ENCODE measurements at regions not wholly inside any gene's neighbourhood (a gene's known extent, or its start where the extent isn't known, plus 50 kb on each side); places are given as distances from the start of the nearest gene placed in this dataset.
"Not testable (repeated sequence)": the region's sequence is repeated elsewhere in the genome, so short reads cannot be mapped to it uniquely, and the experiment has no call there.

- no peak for DNase-seq (ENCODE audit: low read depth in 3 of 3, low spot score in 1 of 3)
Measured at GRCh38 chr9:75197561-75197960, 109.2 kb downstream of the OSTF1 start.

DNA sequence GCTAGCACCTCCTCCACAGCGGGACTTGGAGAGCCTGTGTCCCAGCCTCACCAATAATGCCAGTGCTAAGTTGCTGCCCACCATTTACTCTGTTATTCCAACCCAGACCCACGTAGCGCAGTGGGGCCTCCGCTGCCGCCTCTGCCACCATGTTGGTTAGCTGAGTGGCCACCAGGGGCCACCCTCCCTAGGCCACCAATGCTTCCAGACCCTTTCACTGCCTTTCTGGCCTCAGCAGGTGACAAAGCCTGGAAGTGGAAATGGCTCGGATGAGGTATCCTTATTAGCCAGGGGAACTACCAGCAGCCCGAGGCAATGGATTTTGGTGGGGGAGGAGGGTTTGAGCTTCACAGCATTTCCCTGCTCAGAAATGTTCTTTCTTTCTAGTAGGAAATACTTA lies 110.1 kb downstream of the OSTF1 start:
- no peak for DNase-seq (ENCODE audit: low read depth in 3 of 3, low spot score in 1 of 3)

GRCh38 chr9:75200892-75201470 lies 112.7 kb downstream of the OSTF1 start:
- DNase-seq (ENCODE audit: low read depth in 3 of 3, low spot score in 1 of 3), result no peak

DNA sequence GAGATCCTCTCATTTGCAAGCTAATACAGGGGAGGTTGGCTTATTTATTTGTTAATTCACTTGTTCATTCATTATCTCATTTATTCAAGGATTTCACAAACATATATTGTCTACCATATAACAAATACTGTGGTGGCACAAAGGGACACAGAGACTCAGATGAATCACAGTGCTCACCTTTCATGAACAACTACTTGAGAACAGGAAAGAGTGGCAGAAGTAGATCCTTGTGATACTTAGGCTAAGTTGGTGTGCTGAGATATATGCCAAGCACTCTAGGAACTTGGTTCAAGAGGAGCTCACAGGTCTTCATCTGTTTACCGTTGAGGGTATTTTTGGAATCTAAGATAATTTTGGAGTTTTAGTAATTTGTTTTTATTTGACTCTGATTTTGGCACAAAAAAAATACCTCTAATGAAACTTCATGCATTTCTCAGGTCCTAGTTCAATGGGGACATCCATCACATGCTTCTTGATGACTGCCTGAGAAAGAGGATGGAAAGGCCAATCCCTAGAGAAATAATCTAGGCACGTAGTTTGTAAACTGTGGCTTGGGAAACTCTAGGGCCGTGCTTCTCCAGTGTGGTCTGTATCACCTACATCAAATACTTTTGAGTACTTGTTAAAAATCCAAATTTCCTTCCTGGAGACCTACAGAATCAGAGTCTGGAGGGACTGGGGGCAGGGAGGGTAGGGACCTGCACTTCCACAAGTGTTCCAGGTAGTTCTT lies 113.3 kb downstream of the OSTF1 start:
- no peak for DNase-seq (ENCODE audit: low read depth in 3 of 3, low spot score in 1 of 3)

DNA sequence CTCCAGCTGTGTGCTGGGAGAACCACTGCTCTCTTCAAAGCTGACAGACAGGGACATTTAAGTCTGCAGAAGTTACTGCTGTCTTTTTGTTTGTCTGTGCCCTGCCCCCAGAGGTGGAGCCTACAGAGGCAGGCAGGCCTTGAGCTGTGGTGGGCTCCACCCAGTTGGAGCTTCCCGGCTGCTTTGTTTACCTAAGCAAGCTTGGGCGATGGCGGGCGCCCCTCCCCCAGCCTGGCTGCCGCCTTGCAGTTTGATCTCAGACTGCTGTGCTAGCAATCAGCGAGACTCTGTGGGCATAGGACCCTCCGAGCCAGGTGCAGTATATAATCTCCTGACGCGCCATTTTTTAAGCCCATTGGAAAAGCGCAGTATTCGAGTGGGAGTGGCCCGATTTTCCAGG lies 119.7 kb downstream of the OSTF1 start:
- DNase-seq (ENCODE audit: low read depth in 3 of 3, low spot score in 1 of 3), result not testable (repeated sequence)

DNA sequence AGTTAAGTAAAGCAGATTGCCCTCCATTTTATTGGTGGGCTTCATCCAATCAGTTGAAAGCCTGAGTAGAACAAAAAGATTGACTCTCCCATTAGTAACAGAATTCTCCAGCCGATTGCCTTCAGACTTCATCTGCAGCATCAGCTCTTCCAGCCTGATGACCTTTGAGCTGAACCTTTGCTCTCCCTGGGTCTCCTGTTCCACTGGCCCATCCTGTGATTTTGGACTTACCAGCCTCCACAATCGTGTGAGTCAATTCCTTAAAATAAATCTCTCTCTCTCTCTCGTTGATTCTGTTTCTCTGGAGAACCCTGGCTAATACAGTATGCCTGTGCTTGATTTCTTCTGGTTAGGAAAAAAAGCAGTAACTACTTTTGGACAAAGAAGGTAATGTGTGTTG lies 121.9 kb downstream of the OSTF1 start:
- no peak for DNase-seq (ENCODE audit: low read depth in 3 of 3, low spot score in 1 of 3)

GRCh38 chr9:75213765-75214164 lies 125.5 kb downstream of the OSTF1 start:
- DNase-seq (ENCODE audit: low read depth in 3 of 3, low spot score in 1 of 3), result no peak

DNA sequence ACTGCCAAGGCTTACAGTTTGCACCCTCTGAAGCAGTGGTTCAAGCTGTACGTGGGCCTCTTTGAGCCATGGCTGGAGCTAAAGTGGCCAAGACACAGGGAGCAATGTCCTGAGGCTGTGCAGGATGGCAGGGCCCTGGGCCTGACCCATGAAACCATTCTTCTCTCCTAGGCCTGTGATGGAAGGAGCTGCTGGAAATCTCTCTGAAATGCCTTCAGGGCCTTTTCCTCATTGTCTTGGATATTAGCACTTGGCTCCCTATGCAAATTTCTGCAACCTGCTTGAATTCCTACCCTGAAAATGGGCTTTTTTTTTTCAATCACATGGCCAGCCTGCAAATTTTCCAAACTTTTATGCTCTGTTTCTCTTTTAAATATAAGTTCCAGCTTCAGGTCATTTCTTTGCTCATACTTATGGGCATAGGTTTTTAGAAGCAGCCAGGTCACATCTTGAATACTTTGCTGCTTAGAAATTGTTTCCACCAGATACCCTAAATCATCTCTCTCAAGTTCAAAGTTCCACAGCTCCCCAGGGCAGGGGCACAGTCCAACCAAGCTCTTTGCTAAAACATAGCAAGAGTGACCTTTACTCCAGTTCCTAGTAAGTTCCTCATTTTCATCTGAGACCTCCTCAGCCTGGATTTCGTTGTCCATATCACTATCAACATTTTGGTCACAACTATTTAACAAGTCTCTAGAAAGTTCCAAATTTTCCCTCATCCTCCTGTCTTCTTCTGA lies 138.3 kb downstream of the OSTF1 start:
- no peak for DNase-seq (ENCODE audit: low read depth in 3 of 3, low spot score in 1 of 3)

- DNase-seq (ENCODE audit: low read depth in 3 of 3, low spot score in 1 of 3), result no peak
Measured at GRCh38 chr9:75228893-75229292, 140.6 kb downstream of the OSTF1 start.

DNA sequence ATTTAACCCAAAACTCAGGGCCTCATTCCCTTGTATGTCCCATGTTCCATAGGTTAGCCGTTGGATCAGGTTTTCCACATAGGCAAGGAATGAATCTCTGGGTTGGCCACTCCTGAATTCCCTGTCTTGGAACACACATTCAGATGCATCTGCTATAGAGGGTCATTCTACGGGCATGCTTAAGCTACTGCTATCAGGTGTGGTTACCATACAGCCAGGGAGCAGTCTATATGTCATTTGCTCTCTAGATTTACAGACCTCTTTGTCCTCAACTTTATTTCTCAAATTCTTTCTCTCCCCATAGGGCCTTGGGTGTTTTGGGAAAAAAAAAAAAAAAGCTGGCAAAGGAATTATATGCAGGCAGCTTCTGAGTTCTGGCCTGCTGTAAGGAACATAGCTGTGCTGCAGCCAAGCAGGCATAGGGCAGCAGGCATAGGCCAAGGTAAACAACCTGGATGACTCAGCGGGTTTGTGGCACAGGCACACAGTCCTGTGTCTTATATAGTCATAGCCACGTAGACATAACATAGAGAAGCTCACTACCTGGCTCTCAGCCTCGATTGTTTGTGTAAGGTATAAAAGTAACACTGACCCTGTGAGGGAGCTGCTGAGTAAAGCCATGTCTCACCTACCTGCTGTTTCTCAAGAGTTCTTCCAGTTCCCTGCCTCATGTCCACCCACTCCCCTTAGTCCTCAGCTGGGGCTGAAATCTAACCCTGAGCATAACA lies 141.5 kb downstream of the OSTF1 start:
- no peak for DNase-seq (ENCODE audit: low read depth in 3 of 3, low spot score in 1 of 3)

DNA sequence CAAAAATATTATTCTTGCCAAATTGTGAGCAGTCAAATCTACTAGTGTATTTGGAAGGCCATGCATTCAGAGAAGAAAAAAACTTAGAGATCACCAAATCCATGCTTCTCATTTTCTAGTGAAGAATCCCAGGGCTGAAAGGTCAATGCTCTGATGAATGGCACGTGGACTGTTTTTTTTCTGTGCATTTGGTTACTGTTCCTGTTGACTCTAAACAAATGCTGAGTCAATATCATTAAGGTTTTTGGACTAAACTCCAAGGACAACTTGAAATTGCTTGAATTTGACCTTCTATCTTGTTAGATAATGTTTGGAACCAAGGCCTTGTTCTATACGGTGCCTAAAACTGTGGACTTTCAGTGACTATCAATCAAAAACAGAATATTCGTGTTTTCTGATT lies 142.2 kb downstream of the OSTF1 start:
- no peak for DNase-seq (ENCODE audit: low read depth in 3 of 3, low spot score in 1 of 3)

- DNase-seq (ENCODE audit: low read depth in 3 of 3, low spot score in 1 of 3), result no peak
Measured at GRCh38 chr9:75231167-75231566, 142.9 kb downstream of the OSTF1 start.

- DNase-seq (ENCODE audit: low read depth in 3 of 3, low spot score in 1 of 3), result no peak
Measured at GRCh38 chr9:75233011-75233410, 144.7 kb downstream of the OSTF1 start.

GRCh38 chr9:75235632-75236031 lies 147.3 kb downstream of the OSTF1 start:
- no peak for DNase-seq (ENCODE audit: low read depth in 3 of 3, low spot score in 1 of 3)

DNA sequence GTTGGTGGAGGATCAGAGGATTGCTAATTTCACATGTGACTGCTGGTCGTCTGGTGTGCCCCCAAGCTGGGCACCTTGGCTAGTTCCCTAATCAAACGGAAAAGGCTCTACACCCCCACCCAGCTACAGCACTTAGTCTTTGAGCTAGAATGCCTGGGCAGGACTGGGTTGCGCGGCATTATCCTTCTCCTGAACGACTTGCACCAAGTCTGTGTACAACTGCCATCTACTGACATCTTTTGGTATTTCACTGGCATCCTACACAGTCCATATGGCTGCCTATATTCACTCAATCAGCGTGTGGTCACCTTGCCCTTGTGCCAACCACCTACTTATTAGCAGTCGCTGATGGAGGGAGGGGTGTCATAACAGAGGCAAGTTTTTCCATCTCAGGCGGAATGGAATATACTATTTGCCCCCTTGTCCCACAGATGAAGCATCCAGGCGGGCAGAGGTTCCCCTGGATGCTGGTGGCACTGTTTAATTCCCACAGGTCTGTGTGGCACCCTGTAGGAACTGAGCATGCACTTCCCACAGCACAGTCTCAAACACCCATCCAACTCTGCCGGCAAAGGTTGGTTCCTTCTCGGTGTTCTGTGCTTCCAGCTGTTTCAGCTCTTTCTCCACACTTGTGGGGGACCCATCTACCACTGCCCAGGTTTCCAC lies 150.1 kb downstream of the OSTF1 start:
- peak in 2 of 3 donors; percentile 1 to 3 for DNase-seq (ENCODE audit: low read depth in 3 of 3, low spot score in 1 of 3)

GRCh38 chr9:75239176-75239575 lies 150.9 kb downstream of the OSTF1 start:
- DNase-seq (ENCODE audit: low read depth in 3 of 3, low spot score in 1 of 3), result no peak

DNA sequence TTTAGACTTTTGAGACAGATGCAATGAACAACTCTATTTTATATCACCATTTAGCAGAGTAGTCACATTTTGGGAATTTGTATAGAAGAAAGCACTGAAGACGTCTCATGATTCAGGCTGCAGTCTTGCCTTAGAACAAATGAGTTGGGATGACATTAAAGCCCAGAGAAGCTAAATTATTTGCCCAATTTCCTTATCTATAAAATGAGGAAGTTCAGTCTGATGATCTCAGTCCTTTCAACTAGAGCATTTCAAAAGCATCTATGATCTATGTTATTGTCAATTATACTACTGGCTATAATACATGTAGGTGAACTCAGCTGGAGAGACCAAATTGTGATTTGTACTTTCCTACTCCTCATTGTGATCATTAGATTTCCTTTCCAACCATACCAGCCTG lies 154.1 kb downstream of the OSTF1 start:
- no peak for DNase-seq (ENCODE audit: low read depth in 3 of 3, low spot score in 1 of 3)

GRCh38 chr9:75246949-75247348 lies 158.6 kb downstream of the OSTF1 start:
- DNase-seq (ENCODE audit: low read depth in 3 of 3, low spot score in 1 of 3), result no peak

DNA sequence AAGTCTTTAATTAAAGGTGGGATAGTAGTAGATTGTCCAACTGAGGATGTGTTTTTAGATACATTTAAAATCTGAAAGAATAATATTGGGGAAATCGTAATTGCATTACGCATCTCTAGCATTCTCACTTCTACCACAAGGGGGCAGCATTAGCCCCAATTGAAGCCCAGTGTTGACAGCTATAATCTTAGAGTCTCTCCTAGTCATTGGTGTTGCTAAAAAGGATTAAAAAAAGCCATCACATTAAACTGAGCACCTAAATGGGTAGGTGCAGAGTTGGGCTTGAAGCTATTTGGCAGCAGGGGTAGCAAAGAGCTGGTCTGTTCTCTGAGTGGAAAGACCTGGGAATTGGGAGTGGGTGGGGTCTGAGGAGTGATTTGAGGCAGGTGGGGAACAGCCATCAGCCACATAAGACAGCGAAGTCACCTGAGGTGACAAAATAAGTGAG lies 177.2 kb downstream of the OSTF1 start:
- peak in 1 of 3 donors; percentile 0 for DNase-seq (ENCODE audit: low read depth in 3 of 3, low spot score in 1 of 3)

- DNase-seq (ENCODE audit: low read depth in 3 of 3, low spot score in 1 of 3), result no peak
Measured at GRCh38 chr9:75269197-75269596, 180.9 kb downstream of the OSTF1 start.

- not testable (repeated sequence) for DNase-seq (ENCODE audit: low read depth in 3 of 3, low spot score in 1 of 3)
Measured at GRCh38 chr9:75273055-75273454, 184.7 kb downstream of the OSTF1 start.
